ENCODE measurements at regions not wholly inside any gene's neighbourhood (a gene's known extent, or its start where the extent isn't known, plus 50 kb on each side); places are given as distances from the start of the nearest gene placed in this dataset.

DNA sequence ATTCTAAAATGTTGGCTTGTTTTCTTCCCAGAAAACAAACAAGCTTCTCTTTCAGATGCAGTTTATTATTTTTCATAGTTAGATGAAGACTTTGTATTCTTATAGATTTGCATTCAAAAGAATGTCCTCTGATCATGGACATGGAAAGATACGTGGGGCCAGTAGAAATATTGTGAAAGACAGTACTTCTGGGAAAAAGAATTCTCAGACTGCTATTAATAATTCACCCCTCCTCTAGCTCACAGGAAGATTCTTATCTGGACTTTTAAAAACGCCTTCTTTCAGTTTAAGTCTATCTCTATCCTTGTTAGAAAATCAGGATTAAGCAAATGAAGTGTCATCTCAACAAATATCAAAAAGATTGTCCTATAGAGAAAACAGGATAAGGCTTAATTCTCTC lies 514.1 kb upstream of the ADAMTS9 start:
- TF ChIP-seq, protein P1, sequence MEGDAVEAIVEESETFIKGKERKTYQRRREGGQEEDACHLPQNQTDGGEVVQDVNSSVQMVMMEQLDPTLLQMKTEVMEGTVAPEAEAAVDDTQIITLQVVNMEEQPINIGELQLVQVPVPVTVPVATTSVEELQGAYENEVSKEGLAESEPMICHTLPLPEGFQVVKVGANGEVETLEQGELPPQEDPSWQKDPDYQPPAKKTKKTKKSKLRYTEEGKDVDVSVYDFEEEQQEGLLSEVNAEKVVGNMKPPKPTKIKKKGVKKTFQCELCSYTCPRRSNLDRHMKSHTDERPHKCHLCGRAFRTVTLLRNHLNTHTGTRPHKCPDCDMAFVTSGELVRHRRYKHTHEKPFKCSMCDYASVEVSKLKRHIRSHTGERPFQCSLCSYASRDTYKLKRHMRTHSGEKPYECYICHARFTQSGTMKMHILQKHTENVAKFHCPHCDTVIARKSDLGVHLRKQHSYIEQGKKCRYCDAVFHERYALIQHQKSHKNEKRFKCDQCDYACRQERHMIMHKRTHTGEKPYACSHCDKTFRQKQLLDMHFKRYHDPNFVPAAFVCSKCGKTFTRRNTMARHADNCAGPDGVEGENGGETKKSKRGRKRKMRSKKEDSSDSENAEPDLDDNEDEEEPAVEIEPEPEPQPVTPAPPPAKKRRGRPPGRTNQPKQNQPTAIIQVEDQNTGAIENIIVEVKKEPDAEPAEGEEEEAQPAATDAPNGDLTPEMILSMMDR (IDR thresholded peaks at IDR 0.05; ENCODE audit: insufficient read depth, missing control alignments), result no peak
- DNase-seq (ENCODE audit: insufficient read length, low spot score), result no peak
- FAIRE-seq, result no peak

DNA sequence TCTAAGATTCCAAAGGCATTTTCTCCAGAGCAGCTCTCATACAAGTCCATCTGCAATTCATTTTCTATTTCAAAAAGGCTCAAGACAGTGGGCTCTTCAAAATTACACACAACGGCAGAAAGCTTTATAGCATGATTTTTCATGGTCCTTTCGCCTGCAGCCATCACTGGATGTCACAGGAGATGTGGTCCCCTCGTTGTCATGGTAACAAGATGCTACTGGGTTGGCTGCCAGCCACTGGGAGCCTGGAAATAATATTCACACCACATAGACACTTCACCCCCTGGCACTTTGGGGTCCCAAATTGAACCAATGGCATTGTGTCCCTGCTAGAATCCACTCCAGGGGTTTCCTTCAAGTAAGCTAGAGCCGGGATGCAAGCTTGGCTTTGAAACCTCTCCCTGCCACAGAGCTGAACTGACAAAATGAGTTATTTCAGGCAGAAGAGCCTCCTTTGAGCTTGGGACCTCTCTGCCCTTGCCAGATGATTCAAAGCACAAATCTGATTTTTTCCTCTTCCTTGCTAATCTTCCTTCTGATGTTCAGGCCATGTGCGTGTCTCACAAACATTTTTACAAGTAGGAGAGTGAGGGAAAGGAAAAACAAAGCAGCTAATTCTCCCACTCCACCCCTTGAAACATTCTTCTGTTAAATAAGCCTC lies 512.6 kb upstream of the ADAMTS9 start:
- no peak for DNase-seq (ENCODE audit: insufficient read length, low spot score)
- TF ChIP-seq, protein P1 (IDR thresholded peaks at IDR 0.05; ENCODE audit: insufficient read depth, missing control alignments), result no peak
- no peak for FAIRE-seq

DNA sequence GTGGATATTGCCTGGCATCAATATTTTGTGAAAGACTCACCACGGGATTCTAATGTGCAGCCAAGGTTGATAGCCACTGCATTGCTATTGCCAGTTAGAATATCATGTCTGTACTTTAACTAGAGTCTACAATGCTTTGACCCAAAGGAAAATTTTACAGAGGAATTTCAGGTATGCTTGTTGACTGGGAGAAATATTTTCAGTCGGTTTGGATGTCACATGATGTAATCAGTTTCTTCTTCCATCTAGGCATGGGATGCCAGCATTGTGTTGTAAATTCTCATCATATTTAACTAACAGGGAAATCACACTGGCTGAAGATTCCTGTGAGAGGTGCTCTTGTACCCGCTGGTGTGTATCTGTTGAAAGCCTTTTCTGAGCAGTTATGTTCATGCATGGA lies 508.9 kb upstream of the ADAMTS9 start:
- DNase-seq (ENCODE audit: insufficient read length, low spot score) (no peak), FAIRE-seq (no peak)
- TF ChIP-seq, protein P1 (IDR thresholded peaks at IDR 0.05; ENCODE audit: insufficient read depth, missing control alignments), result no peak

DNA sequence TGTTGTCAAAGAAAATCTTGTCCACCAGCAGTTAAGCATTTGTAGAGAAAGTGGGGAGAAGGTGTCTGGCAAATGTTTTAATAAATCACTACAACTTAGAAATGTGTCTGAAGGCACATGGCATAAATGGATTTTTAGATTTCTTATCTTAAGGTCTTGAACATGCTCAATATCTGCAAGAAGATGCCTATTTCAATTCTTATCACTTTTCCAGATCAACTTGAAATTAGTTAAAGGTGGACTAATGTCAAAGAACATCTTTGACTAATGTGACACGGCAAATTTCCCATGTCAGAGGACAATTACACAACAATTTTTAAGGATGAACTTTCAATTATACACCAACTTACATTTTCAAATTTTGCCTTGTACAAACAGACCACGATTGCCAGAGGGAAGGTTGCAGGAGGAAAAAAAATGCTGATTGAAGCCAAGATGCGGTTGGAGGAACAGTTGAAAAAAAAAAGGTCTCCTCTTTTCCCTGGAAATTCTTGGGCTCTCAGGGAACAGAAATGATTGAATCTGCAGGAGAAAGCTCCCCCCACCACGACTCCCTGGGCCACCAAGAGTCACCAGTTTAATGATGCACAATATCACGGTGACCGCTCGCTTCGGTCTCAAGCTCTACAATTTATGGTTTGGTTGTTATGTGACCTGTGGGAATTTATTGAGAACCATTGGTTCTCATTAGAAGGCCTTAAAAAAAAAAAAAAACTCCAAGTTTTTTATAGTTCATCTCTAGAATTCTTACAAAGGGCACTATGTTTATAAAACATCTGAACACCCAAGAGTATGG lies 507.6 kb upstream of the ADAMTS9 start:
- no peak for DNase-seq (ENCODE audit: insufficient read length, low spot score)
- TF ChIP-seq, protein P1 (IDR thresholded peaks at IDR 0.05; ENCODE audit: insufficient read depth, missing control alignments), result no peak
- no peak for FAIRE-seq

DNA sequence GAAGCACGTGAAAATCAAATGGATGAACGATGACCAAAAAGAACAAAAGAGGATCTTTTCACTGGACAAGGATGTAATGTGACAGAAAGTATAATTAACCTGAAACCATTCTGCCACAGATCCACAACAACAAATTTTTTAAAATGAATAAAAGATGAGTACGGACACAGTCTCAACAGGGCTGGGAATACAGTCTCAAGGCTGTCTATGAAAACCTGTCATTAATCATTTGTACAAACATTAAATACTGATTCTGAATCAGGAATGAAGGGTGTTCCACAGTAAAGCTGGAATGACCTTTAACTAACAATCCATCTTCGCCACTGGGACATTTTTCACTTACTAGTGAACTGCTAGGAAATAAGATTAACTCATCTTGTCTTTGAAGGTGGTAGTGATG lies 506.9 kb upstream of the ADAMTS9 start:
- FAIRE-seq, result no peak
- no peak for DNase-seq (ENCODE audit: insufficient read length, low spot score)
- TF ChIP-seq, protein P1 (IDR thresholded peaks at IDR 0.05; ENCODE audit: insufficient read depth, missing control alignments), result no peak

DNA sequence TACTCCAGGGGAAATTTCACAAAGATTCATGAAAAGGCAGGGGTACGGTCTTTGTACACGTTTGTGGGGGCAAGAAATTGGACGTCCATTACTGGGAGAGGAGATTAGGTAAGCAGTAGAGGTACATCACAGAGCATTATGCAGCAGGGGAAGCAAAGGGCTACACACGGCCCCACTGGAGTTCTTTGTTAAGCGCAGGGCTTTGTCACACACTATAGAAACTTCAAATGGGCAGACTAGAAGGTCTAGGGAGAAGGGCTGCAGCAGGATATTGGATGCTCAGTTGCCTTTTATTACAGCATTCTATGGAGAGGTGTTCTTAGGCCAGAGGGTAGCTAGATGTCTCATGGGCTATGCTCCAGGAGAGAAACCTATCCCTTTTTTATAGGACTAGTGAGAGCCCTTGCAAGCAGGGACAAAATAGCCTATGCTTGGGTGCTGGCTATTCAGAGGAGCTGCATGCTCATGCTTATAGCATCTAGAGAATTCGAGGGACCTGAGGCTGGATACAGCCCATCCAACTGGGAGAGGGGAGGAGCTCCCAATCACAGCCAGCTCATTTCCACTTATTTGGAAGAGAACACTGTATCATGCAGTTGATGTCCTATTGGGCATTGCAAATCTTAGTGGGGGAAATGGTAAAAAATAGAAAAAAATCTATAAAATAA lies 506.4 kb upstream of the ADAMTS9 start:
- DNase-seq (ENCODE audit: insufficient read length, low spot score) (no peak), FAIRE-seq (no peak)
- TF ChIP-seq, protein P1 (IDR thresholded peaks at IDR 0.05; ENCODE audit: insufficient read depth, missing control alignments), result no peak

All from D721Med (cell line).